NCI-H748 treated with DMSO at 0.1 percent for 48 hours (cell line): ENCODE measurements at regions not wholly inside any gene's neighbourhood (a gene's known extent, or its start where the extent isn't known, plus 50 kb on each side); places are given as distances from the start of the nearest gene placed in this dataset.
A peak's percentile ranks its signal among the peaks of the same experiment; 100 is the strongest.

Experiments
- DNase-seq: peaks from one replicate; lab custom pipeline; 2025; lab: John Stamatoyannopoulos, UW

DNA sequence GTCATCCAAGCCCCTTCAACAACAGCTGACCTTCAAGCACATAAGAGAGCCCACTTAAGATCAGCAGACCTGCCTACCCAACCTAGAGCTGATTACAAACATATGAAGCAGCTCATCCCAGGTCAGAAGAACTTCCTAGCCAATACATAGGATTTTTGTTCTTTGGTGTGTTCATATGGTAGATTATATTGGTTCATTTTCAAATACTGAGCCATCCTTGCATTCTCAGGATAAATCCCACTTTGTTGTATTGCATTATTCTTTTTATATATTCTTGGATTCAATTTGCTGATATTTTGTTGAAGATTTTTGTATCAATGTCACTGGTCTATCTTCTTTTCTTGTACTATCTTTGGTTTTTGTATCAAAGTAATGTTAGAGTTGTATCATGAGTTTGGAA, 107.3 kb upstream of the STT3B start:
- no peak for DNase-seq

- no peak for DNase-seq
Measured at GRCh38 chr3:31427623-31428022, 105.1 kb upstream of the STT3B start.

- DNase-seq, result no peak
Measured at GRCh38 chr3:31431321-31431720, 101.4 kb upstream of the STT3B start.

DNA sequence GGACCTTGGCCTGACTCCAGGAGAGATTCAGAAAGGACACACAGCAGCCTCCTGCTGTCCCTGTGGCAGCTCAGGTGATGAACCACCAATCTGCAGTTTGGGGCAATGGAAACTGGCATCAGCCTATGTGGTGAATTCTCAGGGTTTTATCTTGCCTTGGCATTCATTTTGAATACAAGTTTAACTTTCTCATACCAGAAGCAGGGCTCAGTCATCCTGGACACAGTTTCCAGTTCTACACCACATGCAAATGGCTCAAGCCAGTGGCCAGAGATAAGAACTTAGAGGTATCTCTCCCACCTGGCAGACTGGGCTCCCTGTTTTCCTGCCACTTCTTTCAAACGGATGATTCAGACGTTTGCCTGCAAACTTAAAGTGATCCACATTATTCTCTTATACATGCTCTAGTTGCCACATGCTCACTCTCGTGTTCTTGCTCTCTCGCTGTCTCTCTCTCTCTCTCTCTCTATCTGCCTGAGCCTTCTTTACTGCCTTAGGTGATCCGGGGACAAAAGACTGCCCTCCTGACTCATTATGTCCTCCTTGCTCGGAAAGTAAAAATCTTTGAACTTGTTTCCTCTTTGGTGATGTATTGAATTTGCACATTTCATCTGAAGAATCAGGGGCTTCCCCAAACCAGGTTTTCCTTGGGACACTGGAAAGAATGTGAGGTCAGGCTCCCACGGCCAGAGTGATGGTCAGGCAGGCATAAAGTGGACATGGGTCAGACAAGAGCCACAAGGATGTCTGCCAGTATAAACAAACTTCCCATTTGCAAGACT, 99.6 kb upstream of the STT3B start:
- no peak for DNase-seq

GRCh38 chr3:31433679-31433992, 99.1 kb upstream of the STT3B start:
- no peak for DNase-seq

DNA sequence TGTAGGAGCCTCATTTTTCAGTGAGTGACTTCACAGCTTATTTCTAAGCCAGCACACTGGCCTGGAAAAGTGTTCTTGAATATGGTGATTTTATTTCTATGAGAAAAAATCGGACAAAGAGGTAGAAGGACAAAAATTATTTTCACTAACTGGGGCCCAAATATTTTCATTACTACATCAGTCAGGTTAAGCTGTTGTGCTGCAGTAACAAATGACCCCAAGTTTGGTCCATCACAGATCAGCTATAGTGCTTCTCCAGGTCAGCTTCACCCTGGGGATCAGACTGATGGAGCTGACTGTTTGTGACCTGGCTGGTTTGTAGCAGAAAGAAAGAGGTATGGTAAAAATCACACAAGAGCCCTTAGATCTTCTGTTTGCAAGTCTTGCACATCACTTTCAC, 97.9 kb upstream of the STT3B start:
- no peak for DNase-seq

GRCh38 chr3:31436830-31437229, 95.9 kb upstream of the STT3B start:
- DNase-seq, result no peak

- no peak for DNase-seq
Measured at GRCh38 chr3:31438742-31439141, 94.0 kb upstream of the STT3B start.

GRCh38 chr3:31439890-31440750, 92.6 kb upstream of the STT3B start:
- no peak for DNase-seq

DNA sequence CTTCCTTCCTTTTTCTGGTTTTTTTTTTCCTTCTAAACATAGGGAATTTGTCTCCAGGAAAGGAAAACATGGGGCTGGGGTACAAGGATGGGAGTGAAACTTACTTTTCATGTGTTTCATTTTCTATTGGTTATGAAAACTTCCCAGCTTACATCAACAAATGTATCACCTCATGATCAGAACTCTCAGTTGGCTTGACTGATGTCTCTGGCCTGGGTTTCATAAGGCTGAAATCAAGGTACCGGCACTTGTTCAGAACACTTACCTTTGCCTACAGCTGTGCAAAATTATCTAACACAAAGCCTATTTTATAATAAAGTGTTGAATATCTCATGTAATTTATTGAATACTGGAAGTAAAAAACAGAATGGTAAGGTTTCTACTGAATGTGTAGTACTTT, 91.8 kb upstream of the STT3B start:
- no peak for DNase-seq

DNA sequence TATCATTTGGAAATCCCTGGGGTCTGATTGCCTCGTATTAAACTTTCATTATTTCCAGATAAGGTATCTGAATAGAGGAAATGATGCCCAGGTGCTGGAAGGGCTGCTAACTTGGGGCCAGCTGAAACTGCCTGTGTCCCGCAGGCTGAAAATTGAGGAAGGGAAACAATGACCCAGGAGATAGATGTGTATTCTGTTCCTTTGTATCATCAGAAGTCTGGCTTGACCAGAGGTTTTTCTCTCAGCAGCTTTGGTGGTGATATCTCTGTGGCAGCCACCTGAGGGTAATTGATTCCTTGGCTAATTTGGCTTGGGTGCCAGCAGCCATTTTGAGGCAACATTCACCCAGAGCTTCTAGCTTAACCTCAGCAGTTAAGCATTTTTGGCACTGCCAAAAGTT, 90.0 kb upstream of the STT3B start:
- DNase-seq, result peak; percentile 20

- DNase-seq, result peak; percentile 32
Measured at GRCh38 chr3:31444220-31445142, 88.2 kb upstream of the STT3B start.

- no peak for DNase-seq
Measured at GRCh38 chr3:31445701-31446100, 87.0 kb upstream of the STT3B start.

GRCh38 chr3:31448035-31448881, 84.5 kb upstream of the STT3B start:
- DNase-seq, result peak; percentile 4

DNA sequence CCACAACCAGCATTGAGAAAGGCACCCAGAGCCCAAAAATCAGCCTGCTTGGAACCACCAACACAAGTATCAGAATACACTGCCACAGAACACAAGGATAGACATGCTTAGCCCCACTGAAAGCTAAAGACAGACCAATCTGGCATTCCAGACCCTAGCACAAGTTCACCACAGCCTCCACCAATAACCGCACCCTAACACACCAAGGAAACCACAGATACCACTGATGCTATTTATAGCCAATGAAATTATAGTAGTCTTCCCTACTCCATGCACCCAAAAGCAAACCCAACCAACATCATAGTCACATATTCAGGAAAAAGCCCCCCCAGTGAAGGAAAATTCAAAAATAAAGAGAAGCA, 83.9 kb upstream of the STT3B start:
- no peak for DNase-seq

DNA sequence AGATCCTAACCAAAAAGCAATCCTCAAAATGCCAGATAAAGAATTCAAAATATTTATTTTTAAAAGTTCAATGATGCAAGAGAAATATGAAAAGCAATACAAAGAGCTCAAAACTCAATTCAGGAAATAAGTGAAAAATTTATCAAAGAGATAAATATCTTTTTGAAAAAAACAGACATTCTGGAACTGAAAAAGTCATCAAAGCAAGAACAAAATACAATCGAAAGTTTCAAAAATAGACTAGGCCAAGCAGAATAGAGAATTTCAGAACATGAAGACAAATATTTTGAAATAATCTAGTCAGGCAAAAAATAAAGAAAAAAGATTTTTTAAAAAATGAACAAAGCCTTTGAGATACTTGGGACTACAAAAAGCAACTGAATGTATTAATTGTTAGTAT, 83.4 kb upstream of the STT3B start:
- no peak for DNase-seq

DNA sequence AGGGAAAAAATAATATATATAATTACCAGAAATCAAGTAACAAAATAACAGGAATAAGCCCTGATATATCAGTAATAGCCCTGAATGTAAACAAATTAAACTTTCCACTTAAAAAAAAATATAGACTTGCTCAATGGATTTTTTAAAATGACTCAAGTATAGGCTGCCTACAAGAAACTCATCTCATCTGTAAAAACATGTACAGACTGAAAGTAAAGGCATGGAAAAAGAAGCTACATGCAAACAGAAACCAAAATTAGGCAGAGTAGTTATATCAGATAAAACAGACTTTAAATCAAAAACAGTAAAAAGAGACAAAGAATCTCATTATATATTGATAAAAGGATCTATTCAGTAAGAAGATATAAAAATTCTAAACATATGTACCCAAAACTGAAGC, 82.4 kb upstream of the STT3B start:
- no peak for DNase-seq

DNA sequence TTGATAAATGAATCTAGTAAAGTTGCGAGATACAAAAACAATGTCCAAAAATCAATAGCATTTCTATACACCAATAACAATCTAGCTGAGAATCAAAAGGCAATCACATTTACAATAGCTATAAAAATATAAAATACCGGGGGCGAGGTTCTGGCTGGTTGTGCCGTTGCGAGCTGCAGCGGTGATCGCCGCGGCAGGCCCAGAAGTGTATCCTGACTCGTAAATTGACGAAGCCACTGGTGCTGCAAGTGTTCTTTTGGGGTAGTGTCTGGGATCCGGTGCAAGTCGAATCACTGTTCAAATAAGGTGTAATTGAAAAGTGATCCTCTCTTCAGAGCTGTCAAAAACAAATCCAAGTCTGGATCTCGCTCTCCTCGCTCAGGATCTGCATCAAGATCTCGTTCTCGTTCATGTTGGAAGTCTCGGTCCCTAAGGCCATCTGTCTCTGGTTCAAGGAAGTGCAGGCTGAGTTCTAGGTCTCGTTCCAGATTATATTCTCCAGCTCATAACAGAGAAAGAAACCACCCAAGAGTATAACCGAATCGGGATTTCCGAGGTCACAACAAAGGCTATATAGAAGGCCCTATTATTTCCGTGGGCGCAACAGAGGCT, 80.1 kb upstream of the STT3B start:
- DNase-seq, result no peak

- no peak for DNase-seq
Measured at GRCh38 chr3:31453430-31453829, 79.3 kb upstream of the STT3B start.

- DNase-seq, result no peak
Measured at GRCh38 chr3:31455524-31455923, 77.2 kb upstream of the STT3B start.

GRCh38 chr3:31456373-31456772, 76.4 kb upstream of the STT3B start:
- no peak for DNase-seq
